ENCODE measurements at regions not wholly inside any gene's neighbourhood (a gene's known extent, or its start where the extent isn't known, plus 50 kb on each side); places are given as distances from the start of the nearest gene placed in this dataset.
A peak's percentile ranks its signal among the peaks of the same experiment; 100 is the strongest.

DNA sequence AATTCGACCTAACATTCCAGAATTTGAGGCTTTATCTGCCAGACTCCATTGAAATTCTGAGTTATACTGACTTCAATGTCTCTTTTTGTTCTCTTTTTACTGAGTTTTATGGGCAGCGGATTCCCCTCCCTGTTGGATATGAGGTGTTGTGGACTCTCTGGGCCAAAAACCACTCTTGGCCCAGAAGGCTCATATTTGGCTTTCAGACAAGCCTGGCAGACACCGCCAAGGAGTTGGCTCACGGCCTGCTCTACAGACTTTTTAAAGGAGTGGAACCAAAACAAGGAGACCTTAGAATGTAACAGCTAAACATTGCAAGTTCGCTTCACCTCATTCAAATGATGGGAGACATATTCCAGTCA lies 206.4 kb upstream of the NCKAP5 start:
- 70 to 79% (median 76%) methylated on average over 5 of the region's 5 CpGs for WGBS, 3 donors
- H3K27me3 ChIP-seq (ENCODE audit: control insufficient read depth in 3 of 3, insufficient read depth in 3 of 3, low read length in 3 of 3): no peaks in the 10 kb centered on the region
- H3K27ac ChIP-seq (ENCODE audit: low read depth in 1 of 3, low read length in 2 of 3): no peak overlapping the region
- FAIRE-seq (no peak), DNase-seq (no peak)
- H3K36me3 ChIP-seq (ENCODE audit: control insufficient read depth in 3 of 3, insufficient read depth in 2 of 3, low read depth in 1 of 3, low read length in 3 of 3): no peaks in the 10 kb centered on the region
- no peaks in the 10 kb centered on the region for H3K4me1 ChIP-seq (ENCODE audit: control insufficient read depth in 3 of 3, insufficient read depth in 2 of 3, low read depth in 1 of 3, low read length in 2 of 3)
- H3K4me3 ChIP-seq (ENCODE audit: low read depth in 1 of 3, low read length in 3 of 3): no peak overlapping the region
- H3K9me3 ChIP-seq (ENCODE audit: control insufficient read depth in 2 of 2, insufficient read depth in 1 of 2, low read depth in 1 of 2, low read length in 1 of 2): no peaks in the 10 kb centered on the region

DNA sequence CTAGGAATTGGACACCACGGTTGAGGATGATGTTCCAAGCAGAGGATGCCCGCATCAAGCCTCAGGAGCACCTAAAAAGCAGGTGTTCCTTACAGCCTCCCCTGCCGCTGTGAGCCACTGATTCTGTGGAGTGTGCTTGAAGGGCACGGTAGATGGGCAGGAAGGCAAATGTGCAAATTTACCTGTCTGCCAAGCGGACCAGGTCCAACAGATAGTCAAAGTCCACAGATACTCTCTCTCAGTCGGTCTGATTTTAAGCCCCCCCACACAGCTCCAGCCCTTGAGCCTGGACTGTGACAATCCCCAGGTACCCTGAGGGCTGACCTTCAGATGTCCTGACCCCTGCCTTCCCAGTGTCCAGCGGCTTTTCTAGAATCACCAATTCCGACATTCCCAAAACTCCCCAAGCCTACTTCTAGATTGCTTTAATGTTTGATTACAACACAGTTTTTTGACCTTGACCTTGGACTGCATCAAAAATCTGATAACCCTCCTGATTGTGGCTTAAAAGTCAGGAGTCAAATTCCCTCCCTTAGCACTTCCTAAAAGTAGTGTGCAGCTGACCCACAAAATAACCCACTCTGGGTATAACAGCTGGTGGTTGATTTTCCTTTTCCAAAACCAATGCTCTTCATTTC lies 208.8 kb upstream of the NCKAP5 start:
- Histone ChIP-seq H3K36me3 (ENCODE audit: control insufficient read depth in 3 of 3, insufficient read depth in 2 of 3, low read depth in 1 of 3, low read length in 3 of 3) (no peaks in the 10 kb centered on the region), H3K27me3 (ENCODE audit: control insufficient read depth in 3 of 3, insufficient read depth in 3 of 3, low read length in 3 of 3) (no peaks in the 10 kb centered on the region), H3K9me3 (ENCODE audit: control insufficient read depth in 2 of 2, insufficient read depth in 1 of 2, low read depth in 1 of 2, low read length in 1 of 2) (no peaks in the 10 kb centered on the region), H3K4me3 (ENCODE audit: low read depth in 1 of 3, low read length in 3 of 3) (no peak overlapping the region), H3K4me1 (ENCODE audit: control insufficient read depth in 3 of 3, insufficient read depth in 2 of 3, low read depth in 1 of 3, low read length in 2 of 3) (no peaks in the 10 kb centered on the region), H3K27ac (ENCODE audit: low read depth in 1 of 3, low read length in 2 of 3) (no peak overlapping the region)
- FAIRE-seq: no peak
- 72 to 88% (median 74%) methylated on average over 8 of the region's 8 CpGs for whole genome bisulfite sequencing, 3 donors
- no peak for DNase-seq

DNA sequence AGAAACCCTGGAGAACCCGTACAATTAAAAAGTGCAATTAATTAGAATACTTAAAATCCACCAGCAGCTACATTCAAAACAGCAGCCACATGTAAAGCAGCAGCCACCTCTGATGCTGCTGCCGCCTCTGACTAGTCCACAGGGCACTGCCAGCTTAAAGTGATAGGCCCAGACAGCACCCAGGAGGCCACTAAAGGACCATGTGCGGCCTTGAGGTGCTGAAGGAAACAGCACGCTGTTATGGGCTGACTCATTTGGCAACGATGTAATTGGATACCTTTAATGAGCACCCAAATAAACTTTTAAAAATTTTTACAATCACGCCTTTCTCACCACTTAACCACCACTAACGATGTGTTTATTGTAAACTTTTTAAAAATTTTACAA lies 209.3 kb upstream of the NCKAP5 start:
- Histone ChIP-seq H3K9me3 (ENCODE audit: control insufficient read depth in 2 of 2, insufficient read depth in 1 of 2, low read depth in 1 of 2, low read length in 1 of 2) (no peaks in the 10 kb centered on the region), H3K27me3 (ENCODE audit: control insufficient read depth in 3 of 3, insufficient read depth in 3 of 3, low read length in 3 of 3) (no peaks in the 10 kb centered on the region), H3K36me3 (ENCODE audit: control insufficient read depth in 3 of 3, insufficient read depth in 2 of 3, low read depth in 1 of 3, low read length in 3 of 3) (no peaks in the 10 kb centered on the region), H3K27ac (ENCODE audit: low read depth in 1 of 3, low read length in 2 of 3) (no peak overlapping the region), H3K4me3 (ENCODE audit: low read depth in 1 of 3, low read length in 3 of 3) (no peak overlapping the region), H3K4me1 (ENCODE audit: control insufficient read depth in 3 of 3, insufficient read depth in 2 of 3, low read depth in 1 of 3, low read length in 2 of 3) (no peaks in the 10 kb centered on the region)
- no peak for DNase-seq
- 46 to 53% (median 51%) methylated on average over 7 of the region's 7 CpGs for WGBS, 3 donors
- FAIRE-seq: no peak

- Histone ChIP-seq H3K9me3 (ENCODE audit: control insufficient read depth in 2 of 2, insufficient read depth in 1 of 2, low read depth in 1 of 2, low read length in 1 of 2) (no peaks in the 10 kb centered on the region), H3K36me3 (ENCODE audit: control insufficient read depth in 3 of 3, insufficient read depth in 2 of 3, low read depth in 1 of 3, low read length in 3 of 3) (no peaks in the 10 kb centered on the region), H3K27me3 (ENCODE audit: control insufficient read depth in 3 of 3, insufficient read depth in 3 of 3, low read length in 3 of 3) (no peaks in the 10 kb centered on the region), H3K27ac (ENCODE audit: low read depth in 1 of 3, low read length in 2 of 3) (no peak overlapping the region), H3K4me3 (ENCODE audit: low read depth in 1 of 3, low read length in 3 of 3) (no peak overlapping the region), H3K4me1 (ENCODE audit: control insufficient read depth in 3 of 3, insufficient read depth in 2 of 3, low read depth in 1 of 3, low read length in 2 of 3) (no peaks in the 10 kb centered on the region)
- peak; percentile 63 to 73 for DNase-seq
- FAIRE-seq: no peak
- 49 to 55% (median 51%) methylated on average over 12 of the region's 12 CpGs for WGBS, 3 donors
Measured at GRCh38 chr2:133780099-133780996, 212.1 kb upstream of the NCKAP5 start.

DNA sequence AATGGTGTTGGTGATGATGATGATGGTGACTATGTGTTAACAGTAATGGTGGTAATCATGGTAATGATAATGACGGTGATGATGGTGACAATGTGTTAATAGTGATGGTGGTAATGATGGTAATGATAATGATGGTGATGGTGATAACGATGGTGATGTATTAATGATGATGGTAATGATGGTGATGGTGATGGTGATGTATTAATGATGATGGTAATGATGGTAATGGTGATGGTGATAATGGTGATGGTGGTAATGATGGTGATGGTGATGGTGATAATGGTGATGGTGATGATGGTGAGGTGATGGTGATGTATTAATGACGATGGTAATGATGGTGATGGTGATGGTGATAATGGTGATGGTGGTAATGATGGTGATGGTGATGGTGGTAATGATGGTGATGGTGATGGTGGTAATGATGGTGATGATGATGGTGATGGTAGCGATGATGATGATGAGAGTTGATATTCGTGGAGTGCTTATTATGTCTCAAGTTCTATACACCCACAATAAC lies 212.8 kb upstream of the NCKAP5 start:
- 67 to 85% (median 85%) methylated on average over 5 of the region's 5 CpGs for WGBS, 3 donors
- FAIRE-seq (no peak), DNase-seq (no peak)
- Histone ChIP-seq H3K4me1 (ENCODE audit: control insufficient read depth in 3 of 3, insufficient read depth in 2 of 3, low read depth in 1 of 3, low read length in 2 of 3) (no peaks in the 10 kb centered on the region), H3K36me3 (ENCODE audit: control insufficient read depth in 3 of 3, insufficient read depth in 2 of 3, low read depth in 1 of 3, low read length in 3 of 3) (no peaks in the 10 kb centered on the region), H3K4me3 (ENCODE audit: low read depth in 1 of 3, low read length in 3 of 3) (no peak overlapping the region), H3K27ac (ENCODE audit: low read depth in 1 of 3, low read length in 2 of 3) (no peak overlapping the region), H3K27me3 (ENCODE audit: control insufficient read depth in 3 of 3, insufficient read depth in 3 of 3, low read length in 3 of 3) (no peaks in the 10 kb centered on the region), H3K9me3 (ENCODE audit: control insufficient read depth in 2 of 2, insufficient read depth in 1 of 2, low read depth in 1 of 2, low read length in 1 of 2) (no peaks in the 10 kb centered on the region)

GRCh38 chr2:133787207-133787606 lies 218.9 kb upstream of the NCKAP5 start:
- FAIRE-seq (no peak), DNase-seq (no peak)
- H3K9me3 ChIP-seq (ENCODE audit: control insufficient read depth in 2 of 2, insufficient read depth in 1 of 2, low read depth in 1 of 2, low read length in 1 of 2): no peaks in the 10 kb centered on the region
- no peak overlapping the region for H3K4me3 ChIP-seq (ENCODE audit: low read depth in 1 of 3, low read length in 3 of 3)
- no peaks in the 10 kb centered on the region for H3K36me3 ChIP-seq (ENCODE audit: control insufficient read depth in 3 of 3, insufficient read depth in 2 of 3, low read depth in 1 of 3, low read length in 3 of 3)
- H3K27ac ChIP-seq (ENCODE audit: low read depth in 1 of 3, low read length in 2 of 3): no peak overlapping the region
- no peaks in the 10 kb centered on the region for H3K4me1 ChIP-seq (ENCODE audit: control insufficient read depth in 3 of 3, insufficient read depth in 2 of 3, low read depth in 1 of 3, low read length in 2 of 3)
- H3K27me3 ChIP-seq (ENCODE audit: control insufficient read depth in 3 of 3, insufficient read depth in 3 of 3, low read length in 3 of 3): no peaks in the 10 kb centered on the region

DNA sequence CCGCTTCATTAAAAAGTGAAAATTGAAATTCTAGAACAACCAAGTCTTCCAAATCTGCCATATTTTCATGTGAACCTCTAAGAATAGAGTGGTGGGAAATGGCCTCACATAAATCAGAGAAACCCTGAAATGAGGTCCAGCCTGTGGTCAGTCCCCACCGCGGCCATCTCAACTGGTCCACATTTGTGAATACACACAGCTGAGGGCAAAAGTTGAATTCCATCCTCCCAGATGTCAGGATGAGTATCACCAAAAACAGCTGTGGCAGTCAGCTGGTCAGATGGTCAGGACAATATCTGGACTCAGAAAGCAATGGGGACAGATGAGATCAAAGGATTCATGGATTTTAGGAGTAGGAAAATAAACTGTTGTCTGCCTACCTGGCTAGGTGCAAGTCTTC lies 219.4 kb upstream of the NCKAP5 start:
- DNase-seq (no peak), FAIRE-seq (no peak)
- WGBS, 3 donors: 92 to 94% (median 94%) methylated on average over 3 of the region's 3 CpGs
- Histone ChIP-seq H3K4me3 (ENCODE audit: low read depth in 1 of 3, low read length in 3 of 3) (no peak overlapping the region), H3K27ac (ENCODE audit: low read depth in 1 of 3, low read length in 2 of 3) (no peak overlapping the region), H3K27me3 (ENCODE audit: control insufficient read depth in 3 of 3, insufficient read depth in 3 of 3, low read length in 3 of 3) (no peaks in the 10 kb centered on the region), H3K4me1 (ENCODE audit: control insufficient read depth in 3 of 3, insufficient read depth in 2 of 3, low read depth in 1 of 3, low read length in 2 of 3) (no peaks in the 10 kb centered on the region), H3K36me3 (ENCODE audit: control insufficient read depth in 3 of 3, insufficient read depth in 2 of 3, low read depth in 1 of 3, low read length in 3 of 3) (no peaks in the 10 kb centered on the region), H3K9me3 (ENCODE audit: control insufficient read depth in 2 of 2, insufficient read depth in 1 of 2, low read depth in 1 of 2, low read length in 1 of 2) (no peaks in the 10 kb centered on the region)

DNA sequence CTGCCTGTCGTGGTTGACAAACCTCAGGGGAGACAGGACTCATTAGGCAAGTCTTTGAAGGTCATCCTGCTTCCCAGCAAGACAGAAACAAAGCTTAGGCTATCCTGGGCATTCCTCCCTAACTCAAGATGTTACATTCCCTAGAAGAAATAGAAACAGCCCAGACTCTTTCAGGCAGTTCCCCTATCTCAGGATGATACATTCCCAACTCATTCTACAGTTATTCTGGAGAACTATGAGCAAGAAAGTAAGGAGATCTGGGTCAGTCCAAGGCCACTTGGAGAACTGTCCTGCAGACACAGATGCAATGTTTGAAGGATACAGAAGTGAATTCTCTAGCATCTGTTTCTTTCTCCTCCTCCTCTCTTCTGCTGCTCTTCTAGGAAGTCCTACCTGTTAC lies 220.1 kb upstream of the NCKAP5 start:
- no peak for FAIRE-seq

More for the DNA sequence above, 220.1 kb upstream of the NCKAP5 start:
- Histone ChIP-seq H3K9me3 (ENCODE audit: control insufficient read depth in 2 of 2, insufficient read depth in 1 of 2, low read depth in 1 of 2, low read length in 1 of 2) (no peaks in the 10 kb centered on the region), H3K4me1 (ENCODE audit: control insufficient read depth in 3 of 3, insufficient read depth in 2 of 3, low read depth in 1 of 3, low read length in 2 of 3) (no peaks in the 10 kb centered on the region), H3K4me3 (ENCODE audit: low read depth in 1 of 3, low read length in 3 of 3) (no peak overlapping the region), H3K27me3 (ENCODE audit: control insufficient read depth in 3 of 3, insufficient read depth in 3 of 3, low read length in 3 of 3) (no peaks in the 10 kb centered on the region), H3K36me3 (ENCODE audit: control insufficient read depth in 3 of 3, insufficient read depth in 2 of 3, low read depth in 1 of 3, low read length in 3 of 3) (no peaks in the 10 kb centered on the region), H3K27ac (ENCODE audit: low read depth in 1 of 3, low read length in 2 of 3) (no peak overlapping the region)
- DNase-seq: no peak
- 50 to 53% (median 52%) methylated on average over 1 of the region's 1 CpG for WGBS, 3 donors
